ENCODE measurements at regions not wholly inside any gene's neighbourhood (a gene's known extent, or its start where the extent isn't known, plus 50 kb on each side); places are given as distances from the start of the nearest gene placed in this dataset.

GRCh38 chr14:40312296-40312695, 880.1 kb upstream of the FBXO33 start:
- Histone ChIP-seq H3K9ac (ENCODE audit: low read length) (no peak overlapping the region), H3K9me3 (ENCODE audit: low read length) (no peaks in the 10 kb centered on the region), H3K27ac (ENCODE audit: low read length) (no peak overlapping the region), H3K27me3 (ENCODE audit: insufficient read depth, low read depth, low read length) (no peaks in the 10 kb centered on the region), H3K4me3 (ENCODE audit: low read length) (no peak overlapping the region), H3K36me3 (ENCODE audit: insufficient read depth, low read length) (no peaks in the 10 kb centered on the region), H3K79me2 (replicated peaks; ENCODE audit: insufficient read depth, low read length) (no peaks in the 10 kb centered on the region), H3K9me2 (ENCODE audit: insufficient read depth, low read length) (no peaks in the 10 kb centered on the region), H3F3A (ENCODE audit: insufficient read depth, low read length, poor library complexity, severe bottlenecking) (no peaks in the 10 kb centered on the region), H4K20me1 (ENCODE audit: insufficient read depth) (no peaks in the 10 kb centered on the region), H2AFZ (ENCODE audit: low read depth, low read length) (no peak overlapping the region), H3K4me2 (ENCODE audit: low read length) (no peak overlapping the region)
- TF ChIP-seq EP300 (conservative IDR thresholded peaks at IDR 0.05; ENCODE audit: poor library complexity, severe bottlenecking) (no peak), MXI1 (conservative IDR thresholded peaks at IDR 0.05; ENCODE audit: poor library complexity, severe bottlenecking) (no peak), RAD21 (conservative IDR thresholded peaks at IDR 0.05) (no peak), EZH2 (IDR thresholded peaks at IDR 0.05; ENCODE audit: borderline replicate concordance, insufficient read depth, low read length, poor library complexity, severe bottlenecking) (no peak), POLR2AphosphoS5 (IDR thresholded peaks at IDR 0.05) (no peak), TAF1 (IDR thresholded peaks at IDR 0.05; ENCODE audit: low read depth) (no peak), SMC3 (conservative IDR thresholded peaks at IDR 0.05; ENCODE audit: poor library complexity) (no peak)
- TF ChIP-seq, protein P1, sequence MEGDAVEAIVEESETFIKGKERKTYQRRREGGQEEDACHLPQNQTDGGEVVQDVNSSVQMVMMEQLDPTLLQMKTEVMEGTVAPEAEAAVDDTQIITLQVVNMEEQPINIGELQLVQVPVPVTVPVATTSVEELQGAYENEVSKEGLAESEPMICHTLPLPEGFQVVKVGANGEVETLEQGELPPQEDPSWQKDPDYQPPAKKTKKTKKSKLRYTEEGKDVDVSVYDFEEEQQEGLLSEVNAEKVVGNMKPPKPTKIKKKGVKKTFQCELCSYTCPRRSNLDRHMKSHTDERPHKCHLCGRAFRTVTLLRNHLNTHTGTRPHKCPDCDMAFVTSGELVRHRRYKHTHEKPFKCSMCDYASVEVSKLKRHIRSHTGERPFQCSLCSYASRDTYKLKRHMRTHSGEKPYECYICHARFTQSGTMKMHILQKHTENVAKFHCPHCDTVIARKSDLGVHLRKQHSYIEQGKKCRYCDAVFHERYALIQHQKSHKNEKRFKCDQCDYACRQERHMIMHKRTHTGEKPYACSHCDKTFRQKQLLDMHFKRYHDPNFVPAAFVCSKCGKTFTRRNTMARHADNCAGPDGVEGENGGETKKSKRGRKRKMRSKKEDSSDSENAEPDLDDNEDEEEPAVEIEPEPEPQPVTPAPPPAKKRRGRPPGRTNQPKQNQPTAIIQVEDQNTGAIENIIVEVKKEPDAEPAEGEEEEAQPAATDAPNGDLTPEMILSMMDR (IDR thresholded peaks at IDR 0.05; ENCODE audit: poor library complexity, severe bottlenecking), result no peak
- TF ChIP-seq, protein P2, sequence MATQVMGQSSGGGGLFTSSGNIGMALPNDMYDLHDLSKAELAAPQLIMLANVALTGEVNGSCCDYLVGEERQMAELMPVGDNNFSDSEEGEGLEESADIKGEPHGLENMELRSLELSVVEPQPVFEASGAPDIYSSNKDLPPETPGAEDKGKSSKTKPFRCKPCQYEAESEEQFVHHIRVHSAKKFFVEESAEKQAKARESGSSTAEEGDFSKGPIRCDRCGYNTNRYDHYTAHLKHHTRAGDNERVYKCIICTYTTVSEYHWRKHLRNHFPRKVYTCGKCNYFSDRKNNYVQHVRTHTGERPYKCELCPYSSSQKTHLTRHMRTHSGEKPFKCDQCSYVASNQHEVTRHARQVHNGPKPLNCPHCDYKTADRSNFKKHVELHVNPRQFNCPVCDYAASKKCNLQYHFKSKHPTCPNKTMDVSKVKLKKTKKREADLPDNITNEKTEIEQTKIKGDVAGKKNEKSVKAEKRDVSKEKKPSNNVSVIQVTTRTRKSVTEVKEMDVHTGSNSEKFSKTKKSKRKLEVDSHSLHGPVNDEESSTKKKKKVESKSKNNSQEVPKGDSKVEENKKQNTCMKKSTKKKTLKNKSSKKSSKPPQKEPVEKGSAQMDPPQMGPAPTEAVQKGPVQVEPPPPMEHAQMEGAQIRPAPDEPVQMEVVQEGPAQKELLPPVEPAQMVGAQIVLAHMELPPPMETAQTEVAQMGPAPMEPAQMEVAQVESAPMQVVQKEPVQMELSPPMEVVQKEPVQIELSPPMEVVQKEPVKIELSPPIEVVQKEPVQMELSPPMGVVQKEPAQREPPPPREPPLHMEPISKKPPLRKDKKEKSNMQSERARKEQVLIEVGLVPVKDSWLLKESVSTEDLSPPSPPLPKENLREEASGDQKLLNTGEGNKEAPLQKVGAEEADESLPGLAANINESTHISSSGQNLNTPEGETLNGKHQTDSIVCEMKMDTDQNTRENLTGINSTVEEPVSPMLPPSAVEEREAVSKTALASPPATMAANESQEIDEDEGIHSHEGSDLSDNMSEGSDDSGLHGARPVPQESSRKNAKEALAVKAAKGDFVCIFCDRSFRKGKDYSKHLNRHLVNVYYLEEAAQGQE (IDR thresholded peaks at IDR 0.05; ENCODE audit: borderline replicate concordance), result no peak

DNA sequence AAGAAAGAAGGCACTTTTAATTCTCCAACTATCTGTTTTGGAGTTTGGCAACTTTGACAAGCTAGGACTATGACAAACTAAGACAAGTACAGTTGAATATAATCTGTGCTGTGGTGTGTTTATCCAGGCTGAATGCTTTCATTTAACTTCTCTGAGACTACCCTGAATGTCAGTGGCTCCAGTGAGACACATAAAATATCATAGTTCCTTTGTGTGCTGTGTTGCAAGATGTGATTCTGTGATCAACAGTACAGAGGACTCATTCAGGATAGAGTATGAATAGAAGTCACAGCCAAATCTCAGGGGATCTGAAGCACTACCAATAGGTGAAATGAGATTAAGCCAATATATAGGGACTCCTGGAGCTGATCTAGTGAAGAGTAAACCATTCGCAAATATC, 876.9 kb upstream of the FBXO33 start:
- Histone ChIP-seq H2AFZ (ENCODE audit: low read depth, low read length) (no peak overlapping the region), H3F3A (ENCODE audit: insufficient read depth, low read length, poor library complexity, severe bottlenecking) (no peaks in the 10 kb centered on the region), H3K4me2 (ENCODE audit: low read length) (no peak overlapping the region), H3K4me3 (ENCODE audit: low read length) (no peak overlapping the region), H3K36me3 (ENCODE audit: insufficient read depth, low read length) (no peaks in the 10 kb centered on the region), H3K9me2 (ENCODE audit: insufficient read depth, low read length) (no peaks in the 10 kb centered on the region), H3K9me3 (ENCODE audit: low read length) (no peaks in the 10 kb centered on the region), H3K9ac (ENCODE audit: low read length) (no peak overlapping the region), H3K79me2 (replicated peaks; ENCODE audit: insufficient read depth, low read length) (no peaks in the 10 kb centered on the region), H3K27me3 (ENCODE audit: insufficient read depth, low read depth, low read length) (no peaks in the 10 kb centered on the region), H3K27ac (ENCODE audit: low read length) (no peak overlapping the region), H4K20me1 (ENCODE audit: insufficient read depth) (no peaks in the 10 kb centered on the region)
- TF ChIP-seq, protein P1 (IDR thresholded peaks at IDR 0.05; ENCODE audit: poor library complexity, severe bottlenecking), result no peak
- TF ChIP-seq, protein P2 (IDR thresholded peaks at IDR 0.05; ENCODE audit: borderline replicate concordance), result no peak
- TF ChIP-seq RAD21 (conservative IDR thresholded peaks at IDR 0.05) (no peak), MXI1 (conservative IDR thresholded peaks at IDR 0.05; ENCODE audit: poor library complexity, severe bottlenecking) (no peak), POLR2AphosphoS5 (IDR thresholded peaks at IDR 0.05) (no peak), TAF1 (IDR thresholded peaks at IDR 0.05; ENCODE audit: low read depth) (no peak), EP300 (conservative IDR thresholded peaks at IDR 0.05; ENCODE audit: poor library complexity, severe bottlenecking) (no peak), EZH2 (IDR thresholded peaks at IDR 0.05; ENCODE audit: borderline replicate concordance, insufficient read depth, low read length, poor library complexity, severe bottlenecking) (no peak), SMC3 (conservative IDR thresholded peaks at IDR 0.05; ENCODE audit: poor library complexity) (no peak)

Measured in neural cell (in vitro differentiated cells).